VCaP (cell line): ENCODE measurements at regions not wholly inside any gene's neighbourhood (a gene's known extent, or its start where the extent isn't known, plus 50 kb on each side); places are given as distances from the start of the nearest gene placed in this dataset.
"Not testable (repeated sequence)": the region's sequence is repeated elsewhere in the genome, so short reads cannot be mapped to it uniquely, and the experiment has no call there.

Experiments used
- H3K27ac ChIP-seq: fragments of 450-650 bp; 2 replicates; pipeline ENCODE4 v1.5.1; 2017
- TF ChIP-seq, protein P1 (sequence below): fragments of 450-650 bp; conservative IDR thresholded peaks from 2 replicates; pipeline ENCODE4 v1.5.1; 2017; ENCODE audit warnings: mild to moderate bottlenecking, moderate library complexity

DNA sequence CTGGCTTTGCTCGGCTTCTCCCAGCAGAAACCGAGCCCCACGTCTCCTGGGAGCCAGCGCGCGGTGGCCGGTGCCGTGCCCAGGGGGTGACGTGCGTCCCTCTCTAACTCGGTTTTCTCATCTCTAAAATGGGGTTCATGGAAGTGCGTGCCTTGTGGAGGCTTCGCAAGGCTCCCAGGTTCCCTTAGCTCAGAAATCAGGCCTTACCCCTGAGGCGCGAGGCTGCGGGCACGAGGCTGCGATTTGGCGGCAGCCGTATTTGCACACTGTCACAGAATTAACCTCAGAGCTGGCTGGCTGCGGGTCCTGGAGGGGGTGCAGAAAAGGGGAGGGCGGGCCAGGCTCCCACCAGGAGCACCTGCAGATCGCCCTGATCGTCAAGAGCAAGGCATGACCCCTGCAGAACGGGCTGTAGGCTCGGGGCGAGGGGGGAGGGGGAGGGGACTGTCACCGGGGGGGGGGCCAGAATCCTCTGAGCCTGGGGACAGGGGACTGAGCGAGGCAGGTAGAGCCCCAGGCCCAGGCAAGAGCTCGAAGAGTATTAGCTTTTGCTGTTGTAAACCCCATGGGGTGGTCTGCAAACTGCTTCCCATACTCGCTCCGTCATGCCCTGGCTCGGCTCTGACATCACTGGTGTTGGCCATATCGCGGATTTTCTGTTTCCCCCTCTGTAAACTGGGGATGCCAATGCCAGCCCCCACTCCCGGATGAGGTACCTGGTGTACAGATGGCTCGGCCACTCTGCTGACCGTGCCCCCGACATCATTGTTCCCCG is 62.2 kb downstream of the CCNE1 start:
- TF ChIP-seq, protein P1, sequence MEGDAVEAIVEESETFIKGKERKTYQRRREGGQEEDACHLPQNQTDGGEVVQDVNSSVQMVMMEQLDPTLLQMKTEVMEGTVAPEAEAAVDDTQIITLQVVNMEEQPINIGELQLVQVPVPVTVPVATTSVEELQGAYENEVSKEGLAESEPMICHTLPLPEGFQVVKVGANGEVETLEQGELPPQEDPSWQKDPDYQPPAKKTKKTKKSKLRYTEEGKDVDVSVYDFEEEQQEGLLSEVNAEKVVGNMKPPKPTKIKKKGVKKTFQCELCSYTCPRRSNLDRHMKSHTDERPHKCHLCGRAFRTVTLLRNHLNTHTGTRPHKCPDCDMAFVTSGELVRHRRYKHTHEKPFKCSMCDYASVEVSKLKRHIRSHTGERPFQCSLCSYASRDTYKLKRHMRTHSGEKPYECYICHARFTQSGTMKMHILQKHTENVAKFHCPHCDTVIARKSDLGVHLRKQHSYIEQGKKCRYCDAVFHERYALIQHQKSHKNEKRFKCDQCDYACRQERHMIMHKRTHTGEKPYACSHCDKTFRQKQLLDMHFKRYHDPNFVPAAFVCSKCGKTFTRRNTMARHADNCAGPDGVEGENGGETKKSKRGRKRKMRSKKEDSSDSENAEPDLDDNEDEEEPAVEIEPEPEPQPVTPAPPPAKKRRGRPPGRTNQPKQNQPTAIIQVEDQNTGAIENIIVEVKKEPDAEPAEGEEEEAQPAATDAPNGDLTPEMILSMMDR: peak; percentile 63
- peak overlapping the region; percentile 68; the same call in 1 of the 2 replicates for H3K27ac ChIP-seq

DNA sequence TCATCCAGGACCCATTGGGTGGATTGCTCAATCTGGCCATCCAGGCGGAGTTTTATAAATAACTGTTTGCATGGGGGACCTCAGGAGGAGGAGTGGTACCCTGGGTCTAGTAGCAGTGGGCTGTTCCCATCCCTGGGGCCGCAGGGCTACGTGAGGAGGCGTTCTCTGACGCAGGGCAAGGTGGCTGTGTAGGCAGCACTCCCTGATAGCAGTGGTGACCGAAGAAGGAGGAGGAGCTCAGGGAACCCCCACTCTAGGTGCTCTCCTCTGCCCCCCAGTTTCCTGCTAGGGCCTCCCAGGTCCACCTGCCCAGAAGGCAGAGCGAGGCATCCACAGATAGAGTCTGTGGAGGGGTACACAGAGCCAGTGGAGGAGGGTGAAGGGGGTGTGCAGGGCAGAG is 64.1 kb downstream of the CCNE1 start:
- H3K27ac ChIP-seq: no peak overlapping the region
- TF ChIP-seq, protein P1: no peak

DNA sequence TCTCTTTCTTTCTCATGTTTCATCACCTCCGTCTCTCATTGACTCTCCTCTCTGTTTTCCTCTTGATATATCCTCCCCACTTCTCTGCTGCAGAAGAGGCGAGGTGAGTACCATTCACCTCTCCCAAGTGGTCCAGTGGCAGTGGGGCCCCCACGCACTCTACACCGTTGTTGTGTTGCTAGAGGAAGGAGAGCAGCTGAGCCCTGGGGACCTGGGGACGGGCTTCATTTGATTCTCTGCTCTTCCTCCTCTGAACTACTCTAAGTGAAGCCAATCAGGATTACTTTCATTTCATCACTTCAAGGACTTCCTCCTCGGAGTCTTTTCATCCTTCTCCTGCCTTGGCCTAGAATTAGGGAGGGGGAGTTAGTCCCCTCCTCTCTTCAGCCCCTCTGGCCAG is 64.6 kb downstream of the CCNE1 start:
- H3K27ac ChIP-seq: no peak overlapping the region
- TF ChIP-seq, protein P1: no peak

DNA sequence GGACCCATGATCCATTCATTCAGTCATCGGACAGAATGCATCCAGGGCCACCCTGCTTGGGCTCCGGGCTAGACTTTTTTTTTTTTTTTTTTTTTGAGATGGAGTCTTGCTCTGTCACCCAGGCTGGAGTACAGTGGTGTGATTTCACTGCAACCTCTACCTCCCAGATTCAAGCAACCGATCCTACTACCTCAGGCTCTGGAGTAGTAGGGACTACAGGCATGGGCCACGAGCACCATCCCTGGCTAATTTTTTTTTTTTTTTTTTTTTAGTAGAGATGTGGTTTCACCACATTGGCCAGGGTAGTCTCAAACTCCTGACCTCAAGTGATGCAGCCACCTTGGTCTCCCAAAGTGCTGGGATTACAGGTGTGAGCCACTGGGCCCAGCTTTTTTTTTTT is 65.1 kb downstream of the CCNE1 start:
- not testable (repeated sequence) for H3K27ac ChIP-seq

DNA sequence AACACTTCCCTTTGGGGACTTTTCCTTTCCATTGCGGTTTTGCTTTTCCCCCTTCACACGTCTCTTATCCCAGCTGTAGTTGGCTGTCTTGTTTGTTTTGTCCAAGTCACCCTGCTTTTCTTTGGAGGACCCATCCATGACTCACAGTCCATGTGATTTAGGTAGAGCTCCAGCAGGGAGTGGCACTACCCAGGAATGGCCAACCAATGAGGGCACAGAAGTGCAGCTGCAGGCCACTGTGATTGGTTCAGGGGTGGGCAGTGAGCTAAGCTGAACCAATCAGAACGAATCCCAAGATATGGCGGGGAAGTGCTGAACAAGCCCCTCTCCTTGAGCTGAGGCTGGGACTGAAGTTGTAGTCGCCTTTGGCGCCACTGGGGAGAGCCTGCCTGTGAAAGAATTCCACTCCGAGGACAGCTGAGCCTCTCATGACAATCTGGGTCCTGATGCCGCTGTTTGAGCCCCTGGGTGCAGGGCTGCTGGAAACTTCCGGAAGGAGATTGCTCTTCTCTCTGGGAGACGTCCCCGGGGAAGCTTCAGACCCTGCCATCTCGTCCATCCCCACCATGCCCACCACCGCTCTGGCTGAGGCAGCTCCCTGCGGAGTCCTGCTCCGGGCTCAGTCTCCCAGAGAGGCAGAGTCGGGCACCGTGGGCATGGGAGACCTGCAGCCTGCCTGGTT is 62.9 kb upstream of the URI1 start:
- H3K27ac ChIP-seq: no peak overlapping the region
- TF ChIP-seq, protein P1: no peak

DNA sequence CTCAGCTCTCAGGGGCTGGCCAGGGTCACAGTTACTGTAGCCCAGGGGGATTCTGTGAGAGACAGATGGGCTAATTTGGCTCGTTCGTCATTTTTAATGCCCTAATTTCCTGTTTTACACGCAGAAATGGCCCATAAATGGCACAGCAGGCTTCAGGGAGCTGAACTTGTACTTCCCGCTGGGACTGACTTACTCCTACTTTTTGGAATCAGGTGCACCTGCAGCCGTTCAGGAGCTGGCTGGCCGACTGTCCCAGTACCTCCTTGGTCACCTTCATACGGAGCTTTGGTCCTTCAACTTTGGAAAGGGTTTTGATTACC is 62.4 kb upstream of the URI1 start:
- no peak overlapping the region for H3K27ac ChIP-seq

DNA sequence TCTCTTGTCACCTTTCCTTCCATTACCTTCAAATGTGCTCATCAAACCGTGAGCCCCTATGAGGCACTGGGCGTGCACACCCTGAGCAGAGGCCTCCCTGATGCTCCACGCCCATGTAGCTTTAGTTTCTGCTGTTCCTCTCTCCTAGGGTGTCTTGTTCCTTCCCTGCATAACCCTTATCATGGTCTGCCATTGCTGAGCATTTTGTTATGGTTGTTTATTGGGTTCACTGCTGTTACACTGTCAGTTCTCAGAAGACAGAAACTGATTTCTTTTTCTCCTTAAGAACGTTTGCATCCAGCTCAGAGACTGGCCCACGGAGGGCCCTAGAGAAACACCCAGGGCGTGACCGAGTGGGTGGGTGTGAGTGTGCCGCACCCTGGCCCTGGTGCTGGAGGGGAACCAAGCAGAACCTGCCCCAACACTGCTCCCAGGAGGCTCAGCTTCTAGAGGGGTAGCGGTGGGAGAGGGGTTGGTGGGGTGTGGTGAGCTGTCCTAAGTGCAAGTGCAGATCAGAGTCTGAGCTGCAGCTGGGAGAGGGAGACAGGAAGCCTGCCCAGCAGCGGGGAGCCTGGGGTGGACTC is 61.4 kb upstream of the URI1 start:
- TF ChIP-seq, protein P1: no peak
- no peak overlapping the region for H3K27ac ChIP-seq

More for the DNA sequence above, 62.4 kb upstream of the URI1 start:
- TF ChIP-seq, protein P1: no peak

DNA sequence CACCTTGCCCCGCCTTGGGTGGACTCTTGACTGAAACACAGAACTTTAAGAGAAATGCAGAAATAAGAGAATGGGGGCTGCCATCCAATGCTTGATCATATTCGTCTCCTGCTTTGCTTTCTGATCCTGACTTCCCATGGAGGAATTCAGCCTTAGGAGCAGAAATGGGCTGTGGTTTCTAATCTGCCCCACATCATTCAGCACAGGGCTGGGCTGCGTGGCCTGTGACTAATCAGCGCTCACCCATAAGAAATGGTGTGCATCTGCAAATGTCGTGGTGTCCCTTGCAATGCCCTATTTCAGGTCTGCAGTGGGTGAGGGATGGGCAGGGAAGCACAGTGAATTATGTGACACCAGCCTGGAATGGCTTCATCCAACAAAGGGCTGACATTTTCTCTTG is 60.7 kb upstream of the URI1 start:
- no peak overlapping the region for H3K27ac ChIP-seq
- TF ChIP-seq, protein P1: no peak
